Upper lobe of left lung (tissue), 6 donors: ENCODE measurements at regions not wholly inside any gene's neighbourhood (a gene's known extent, or its start where the extent isn't known, plus 50 kb on each side); places are given as distances from the start of the nearest gene placed in this dataset.

Source experiments
- ATAC-seq, 2 donors: fragments of 200-7000 bp; cut with Tn5 transposase; one replicate each; pipeline ENCODE4 v1.9.1; 2022; ENCODE audit warnings: mild to moderate bottlenecking in 2 of 2, moderate library complexity in 2 of 2; ENCODE audit not compliant: low FRiP score in 2 of 2
- DNase-seq, 2 donors: peaks; one replicate each; pipeline ENCODE4 v3.0.0-alpha.2; 2019 to 2020
- H3K27ac ChIP-seq, 4 donors: fragments of 200-600 bp; sonication (generic); one replicate each; pipeline ENCODE4 v1.5.1; 2016 to 2019
- H3K27me3 ChIP-seq, 4 donors: fragments of 200-600 bp; sonication (generic); one replicate each; pipeline ENCODE4 v1.5.1; 2017 to 2019
- H3K36me3 ChIP-seq, 4 donors: fragments of 200-600 bp; sonication (generic); one replicate each; pipeline ENCODE4 v1.5.1; 2016 to 2019
- H3K4me1 ChIP-seq, 4 donors: fragments of 200-600 bp; sonication (generic); one replicate each; pipeline ENCODE4 v1.5.1; 2018 to 2019
- H3K4me3 ChIP-seq, 4 donors: fragments of 200-600 bp; sonication (generic); one replicate each; pipeline ENCODE4 v1.5.1; 2017 to 2019; ENCODE audit warnings: mild to moderate bottlenecking in 2 of 4, moderate library complexity in 1 of 4
- H3K9me3 ChIP-seq, 4 donors: fragments of 200-600 bp; sonication (generic); one replicate each; pipeline ENCODE4 v1.5.1; 2018 to 2019
- CTCF ChIP-seq, 6 experiments: fragments of 450-650 bp in 4 of 6; fragments of 200-600 bp in 2 of 6; sonication (generic) in 2 of 6; IDR thresholded peaks; one replicate each; pipeline ENCODE4 v1.5.1; 2016 to 2019; ENCODE audit warnings: antibody characterized with exemption in 6 of 6
- EP300 ChIP-seq, 4 donors: sonication (generic); formaldehyde crosslinking; IDR thresholded peaks; one replicate each; pipeline ENCODE4 v1.5.1; 2017; ENCODE audit warnings: antibody characterized with exemption in 4 of 4, control low read depth in 2 of 4
- POLR2A ChIP-seq, 4 donors: fragments of 450-650 bp; IDR thresholded peaks; one replicate each; pipeline ENCODE4 v1.5.1; 2016 to 2017; ENCODE audit warnings: antibody characterized with exemption in 4 of 4, mild to moderate bottlenecking in 2 of 4
- POLR2AphosphoS5 ChIP-seq, 2 donors: sonication (generic); formaldehyde crosslinking; IDR thresholded peaks; one replicate each; pipeline ENCODE4 v1.5.1; 2017; ENCODE audit warnings: antibody characterized with exemption in 2 of 2
- WGBS, 2 donors: methylation state at CpG; one replicate each; pipeline ENCODE4 v1.1.5; 2017 to 2018; 5-methylcytosine and 5-hydroxymethylcytosine counted together
- donor health status: DM: no; HTN: no; CAD: no; lungs with moderate emphysema.
- donor health status: DM: no; HTN: yes; CAD: no; lungs with severe emphysema.

- no peak overlapping the region for H3K27ac ChIP-seq
- no peak overlapping the region for H3K4me3 ChIP-seq
- WGBS, 2 donors: 64 to 88% methylated on average over 4 of the region's 4 CpGs
- no peaks in the 10 kb centered on the region for H3K9me3 ChIP-seq
- TF ChIP-seq POLR2AphosphoS5 (IDR thresholded peaks at IDR 0.05): no peak
- no peak for TF ChIP-seq CTCF (IDR thresholded peaks at IDR 0.05)
- TF ChIP-seq EP300 (IDR thresholded peaks at IDR 0.05): no peak
- no peak for TF ChIP-seq POLR2A (IDR thresholded peaks at IDR 0.05)
- DNase-seq (no peak), ATAC-seq (no peak)
- no peaks in the 10 kb centered on the region for H3K36me3 ChIP-seq
- no peaks in the 10 kb centered on the region for H3K4me1 ChIP-seq
- H3K27me3 ChIP-seq: no peaks in the 10 kb centered on the region
These were observed 590.7 kb downstream of the FBXO15 start for GRCh38 chr18:73556904-73557303.

GRCh38 chr18:73552171-73552570, 595.5 kb downstream of the FBXO15 start:
- H3K27me3 ChIP-seq: no peaks in the 10 kb centered on the region
- no peak overlapping the region for H3K4me3 ChIP-seq
- H3K27ac ChIP-seq: no peak overlapping the region

GRCh38 chr18:73551211-73551610, 596.4 kb downstream of the FBXO15 start:
- Histone ChIP-seq H3K4me3 (no peak overlapping the region), H3K36me3 (no peaks in the 10 kb centered on the region), H3K27me3 (no peaks in the 10 kb centered on the region), H3K9me3 (no peaks in the 10 kb centered on the region), H3K27ac (no peak overlapping the region), H3K4me1 (no peaks in the 10 kb centered on the region)
- no peak for ATAC-seq
- TF ChIP-seq POLR2AphosphoS5 (IDR thresholded peaks at IDR 0.05) (no peak), CTCF (IDR thresholded peaks at IDR 0.05) (no peak), POLR2A (IDR thresholded peaks at IDR 0.05) (no peak), EP300 (IDR thresholded peaks at IDR 0.05) (no peak)
- WGBS, 2 donors: 78 to 84% methylated on average over 3 of the region's 3 CpGs
- no peak for DNase-seq

More at GRCh38 chr18:73552171-73552570, 595.5 kb downstream of the FBXO15 start:
- Histone ChIP-seq H3K36me3 (no peaks in the 10 kb centered on the region), H3K9me3 (no peaks in the 10 kb centered on the region), H3K4me1 (no peaks in the 10 kb centered on the region)
- TF ChIP-seq POLR2AphosphoS5 (IDR thresholded peaks at IDR 0.05) (no peak), POLR2A (IDR thresholded peaks at IDR 0.05) (no peak)
- ATAC-seq: no peak
- WGBS, 2 donors: 65 to 69% methylated on average over 5 of the region's 5 CpGs
- no peak for DNase-seq

GRCh38 chr18:73549236-73549635, 598.4 kb downstream of the FBXO15 start:
- Histone ChIP-seq H3K27ac (no peak overlapping the region), H3K36me3 (no peaks in the 10 kb centered on the region), H3K9me3 (no peaks in the 10 kb centered on the region), H3K4me3 (no peak overlapping the region), H3K27me3 (no peaks in the 10 kb centered on the region), H3K4me1 (no peaks in the 10 kb centered on the region)
- ATAC-seq: no peak
- no peak for DNase-seq
- whole genome bisulfite sequencing, 2 donors: 42 to 47% methylated on average over 5 of the region's 5 CpGs
- TF ChIP-seq POLR2A (IDR thresholded peaks at IDR 0.05): no peak
- no peak for TF ChIP-seq EP300 (IDR thresholded peaks at IDR 0.05)
- no peak for TF ChIP-seq CTCF (IDR thresholded peaks at IDR 0.05)
- TF ChIP-seq POLR2AphosphoS5 (IDR thresholded peaks at IDR 0.05): no peak

GRCh38 chr18:73545472-73545871, 602.2 kb downstream of the FBXO15 start:
- TF ChIP-seq POLR2A (IDR thresholded peaks at IDR 0.05) (no peak), POLR2AphosphoS5 (IDR thresholded peaks at IDR 0.05) (no peak), EP300 (IDR thresholded peaks at IDR 0.05) (no peak), CTCF (IDR thresholded peaks at IDR 0.05) (no peak)
- WGBS, 2 donors: 0 to 39% methylated on average over 1 of the region's 1 CpG
- Histone ChIP-seq H3K27me3 (no peaks in the 10 kb centered on the region), H3K4me3 (no peak overlapping the region), H3K36me3 (no peaks in the 10 kb centered on the region), H3K9me3 (no peaks in the 10 kb centered on the region), H3K4me1 (no peaks in the 10 kb centered on the region), H3K27ac (no peak overlapping the region)
- no peak for ATAC-seq
- DNase-seq: no peak
